Psoas muscle (tissue), 7 donors: ENCODE measurements at regions not wholly inside any gene's neighbourhood (a gene's known extent, or its start where the extent isn't known, plus 50 kb on each side); places are given as distances from the start of the nearest gene placed in this dataset.

ENCODE experiments used
- ATAC-seq, 4 donors: fragments of 200-7000 bp; cut with Tn5 transposase; one replicate each; pipeline ENCODE4 v1.9.1; 2020; ENCODE audit warnings: moderate library complexity in 3 of 4, mild to moderate bottlenecking in 2 of 4
- DNase-seq, 2 donors: peaks; one replicate each; pipeline ENCODE4 v3.0.0-alpha.2; 2020
- H3K27ac ChIP-seq: fragments of 200-600 bp; one replicate; pipeline ENCODE4 v1.8.0; 2022
- H3K27me3 ChIP-seq, 3 donors: fragments of 200-600 bp in 1 of 3; one replicate each; pipeline versions ENCODE4 v1.6.1 to v1.8.0; 2013 to 2022; ENCODE audit warnings: low read length in 2 of 3, mild to moderate bottlenecking in 2 of 3, moderate library complexity in 1 of 3; ENCODE audit not compliant: insufficient read depth in 3 of 3
- H3K36me3 ChIP-seq, 2 donors: fragments of 200-600 bp in 1 of 2; one replicate each; pipeline versions ENCODE4 v1.6.1 to v1.8.0; 2013 to 2022; ENCODE audit warnings: low read depth in 1 of 2, mild to moderate bottlenecking in 1 of 2, moderate library complexity in 1 of 2; ENCODE audit not compliant: insufficient read depth in 1 of 2
- H3K4me1 ChIP-seq: fragments of 200-600 bp; one replicate; pipeline ENCODE4 v1.8.0; 2022
- H3K4me3 ChIP-seq: fragments of 200-600 bp; one replicate; pipeline ENCODE4 v1.8.0; 2022; ENCODE audit warnings: mild to moderate bottlenecking
- H3K9me3 ChIP-seq: fragments of 200-600 bp; one replicate; pipeline ENCODE4 v1.8.0; 2022
- CTCF ChIP-seq: fragments of 200-600 bp; IDR thresholded peaks from one replicate; pipeline ENCODE4 v1.8.0; 2022; ENCODE audit warnings: antibody characterized with exemption
- WGBS, 3 donors: extraction: QIAGEN DNeasy Blood & Tissue Kit; methylation state at CpG; one replicate each; pipeline versions ENCODE4 v1.1.6 to v1.1.7; 2013; 5-methylcytosine and 5-hydroxymethylcytosine counted together
- intact Hi-C, 2 donors: fragments of 100-400 bp; cut with DNase I; formaldehyde crosslinking; loops; one replicate each; pipeline versions ENCODE4 v1.11.0 to v1.14.2; 2022
- donor health status: healthy with polysubstance abuse.
- donor health status: DM: no; HTN: no; CAD: no; lungs with moderate emphysema.
- donor health status: Bipolar disorder and iron deficiency.
- donor health status: healthy.
- donor health status: DM: yes; HTN: yes; CAD: no.
- donor health status: DM: no; HTN: no; CAD: no.
- donor health status: DM: yes; HTN: yes; CAD: no.

GRCh38 chr5:125153231-125153630 lies 406.8 kb upstream of the ZNF608 start:
- intact Hi-C loops: no loop called here
- no peak overlapping the region for H3K27ac ChIP-seq
- DNase-seq (no peak), ATAC-seq (no peak)
- H3K36me3 ChIP-seq: no peaks in the 10 kb centered on the region
- no peaks in the 10 kb centered on the region for H3K4me1 ChIP-seq
- 51 to 55% (median 51%) methylated on average over 6 of the region's 6 CpGs for WGBS, 3 donors
- no peaks in the 10 kb centered on the region for H3K27me3 ChIP-seq
- TF ChIP-seq CTCF: no peak
- H3K9me3 ChIP-seq: no peaks in the 10 kb centered on the region
- no peak overlapping the region for H3K4me3 ChIP-seq

- ATAC-seq: no peak
- DNase-seq: no peak
- no peaks in the 10 kb centered on the region for H3K27me3 ChIP-seq
- H3K27ac ChIP-seq: no peak overlapping the region
- TF ChIP-seq CTCF: no peak
- no peaks in the 10 kb centered on the region for H3K36me3 ChIP-seq
- intact Hi-C loops: no loop called here
- no peaks in the 10 kb centered on the region for H3K4me1 ChIP-seq
- H3K4me3 ChIP-seq: no peak overlapping the region
- no peaks in the 10 kb centered on the region for H3K9me3 ChIP-seq
- WGBS, 3 donors: 0 to 3% (median 0%) methylated on average over 1 of the region's 1 CpG
These were observed 408.1 kb upstream of the ZNF608 start for GRCh38 chr5:125154301-125155110.

- ATAC-seq: no peak
These were observed 414.5 kb upstream of the ZNF608 start for GRCh38 chr5:125160787-125161502.

GRCh38 chr5:125162714-125163113 lies 416.3 kb upstream of the ZNF608 start:
- peaks cover 13% of the 10 kb centered on the region for H3K9me3 ChIP-seq

More at GRCh38 chr5:125160787-125161502, 414.5 kb upstream of the ZNF608 start:
- peaks cover 4% of the 10 kb centered on the region for H3K9me3 ChIP-seq
- no peak overlapping the region for H3K4me3 ChIP-seq
- TF ChIP-seq CTCF: no peak
- H3K36me3 ChIP-seq: no peaks in the 10 kb centered on the region
- DNase-seq: no peak
- intact Hi-C loops: no loop called here
- no peaks in the 10 kb centered on the region for H3K4me1 ChIP-seq
- WGBS, 3 donors: 55 to 65% (median 61%) methylated on average over 10 of the region's 10 CpGs
- H3K27ac ChIP-seq: no peak overlapping the region
- no peaks in the 10 kb centered on the region for H3K27me3 ChIP-seq

More at GRCh38 chr5:125162714-125163113, 416.3 kb upstream of the ZNF608 start:
- Histone ChIP-seq H3K4me3 (no peak overlapping the region), H3K27me3 (no peaks in the 10 kb centered on the region), H3K36me3 (no peaks in the 10 kb centered on the region), H3K4me1 (no peaks in the 10 kb centered on the region), H3K27ac (no peak overlapping the region)
- no peak for TF ChIP-seq CTCF
- 95 to 97% (median 97%) methylated on average over 1 of the region's 1 CpG for WGBS, 3 donors
- intact Hi-C loops: no loop called here
- ATAC-seq (no peak), DNase-seq (no peak)
